Kidney (tissue), 13 donors: ENCODE measurements at regions not wholly inside any gene's neighbourhood (a gene's known extent, or its start where the extent isn't known, plus 50 kb on each side); places are given as distances from the start of the nearest gene placed in this dataset.

Experiments used
- DNase-seq, 5 donors: peaks; one replicate each; pipeline ENCODE4 v3.0.0-alpha.2; 2013 to 2020
- FAIRE-seq: peaks from 2 replicates; lab custom pipeline; 2012; peaks lifted over from hg19 to GRCh38; lab: Jason Lieb, UNC
- H3K27ac ChIP-seq, 2 donors: one replicate each; pipeline ENCODE4 v1.7.0; 2013; ENCODE audit warnings: low read depth in 2 of 2, low read length in 2 of 2, inconsistent platforms in 1 of 2
- H3K27me3 ChIP-seq: one replicate; pipeline ENCODE4 v1.7.1; 2013; ENCODE audit warnings: low read length, inconsistent platforms; ENCODE audit not compliant: control insufficient read depth, insufficient read depth
- H3K36me3 ChIP-seq, 3 donors: one replicate each; pipeline versions ENCODE4 v1.7.0 to v1.7.1; 2013; ENCODE audit warnings: low read length in 3 of 3, control low read depth in 1 of 3, inconsistent platforms in 1 of 3; ENCODE audit not compliant: insufficient read depth in 3 of 3, control insufficient read depth in 2 of 3
- H3K4me1 ChIP-seq, 3 donors: one replicate each; pipeline versions ENCODE4 v1.7.0 to v1.7.1; 2013; ENCODE audit warnings: low read length in 3 of 3, inconsistent platforms in 1 of 3, low read depth in 1 of 3; ENCODE audit not compliant: control insufficient read depth in 2 of 3, insufficient read depth in 2 of 3
- H3K4me3 ChIP-seq, 3 donors: one replicate each; pipeline versions ENCODE4 v1.7.0 to v1.8.1; 2013; ENCODE audit warnings: low read length in 3 of 3, control low read depth in 1 of 3, inconsistent platforms in 1 of 3
- H3K9ac ChIP-seq, 3 donors: one replicate each; pipeline versions ENCODE4 v1.7.0 to v1.7.1; 2013; ENCODE audit warnings: low read length in 3 of 3, control low read depth in 1 of 3, inconsistent platforms in 1 of 3
- H3K9me3 ChIP-seq, 3 donors: one replicate each; pipeline versions ENCODE4 v1.7.0 to v1.7.1; 2013; ENCODE audit warnings: low read length in 3 of 3, control low read depth in 1 of 3, inconsistent platforms in 1 of 3; ENCODE audit not compliant: control insufficient read depth in 2 of 3, insufficient read depth in 1 of 3
- intact Hi-C: fragments of 100-400 bp; cut with DNase I; formaldehyde crosslinking; loops from one replicate; pipeline ENCODE4 v1.11.1; 2022
- TF ChIP-seq, protein P1 (sequence below): IDR thresholded peaks from 3 replicates; pipeline ENCODE4 v1.5.1; 2012; ENCODE audit warnings: mild to moderate bottlenecking, moderate library complexity, borderline replicate concordance; ENCODE audit not compliant: insufficient read depth; ENCODE audit errors: extremely low read depth
- donor health status: control.
- donor health status: control.
- donor health status: control.
- donor health status: control.
- donor health status: control.
- donor health status: DM: yes; HTN: yes; CAD: no.
- donor health status: Normal renal cell carcinoma (clear cell type).

DNA sequence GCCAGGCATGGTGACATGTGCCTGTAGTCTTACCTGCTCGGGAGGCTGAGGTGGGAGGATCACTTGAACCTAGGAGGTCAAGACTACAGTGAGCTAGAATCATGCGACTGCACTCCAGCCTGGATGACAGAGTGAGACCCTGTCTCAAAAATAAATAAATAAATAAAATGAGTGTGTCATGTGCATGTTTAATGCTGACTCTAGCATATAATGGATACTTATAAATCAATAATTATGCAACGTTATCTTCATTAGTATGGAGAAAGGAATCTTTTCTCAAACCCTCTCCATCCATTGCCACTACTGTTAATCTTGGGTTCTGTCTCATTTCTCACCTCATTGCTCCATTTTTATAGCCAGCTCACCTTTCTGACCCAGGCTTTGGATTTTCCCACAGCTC lies 189.5 kb upstream of the RPL34 start:
- H3K36me3 ChIP-seq = no peaks in the 10 kb centered on the region
- no peak for FAIRE-seq

DNA sequence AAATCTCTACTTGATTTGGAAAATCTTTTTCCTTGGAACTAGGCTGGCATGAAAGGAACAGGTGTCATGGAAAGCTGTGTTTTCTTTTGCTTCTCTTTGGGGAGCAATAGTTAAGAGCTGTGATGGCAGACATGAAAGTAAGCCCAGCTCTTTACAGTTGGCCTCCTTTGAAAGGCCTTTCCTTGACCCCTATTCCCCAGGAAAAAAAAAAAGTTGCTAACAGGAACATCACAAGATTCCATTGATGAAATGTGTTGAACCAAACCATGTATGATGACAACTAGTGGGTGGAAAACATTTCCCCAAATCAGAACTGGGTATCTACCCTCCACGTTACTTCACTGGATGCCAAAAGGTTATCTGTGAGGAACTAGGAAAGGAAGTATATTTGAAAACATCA lies 190.7 kb upstream of the RPL34 start:
- no peak overlapping the region for H3K4me3 ChIP-seq
- DNase-seq = no peak
- H3K4me1 ChIP-seq = no peaks in the 10 kb centered on the region
- no peak overlapping the region for H3K9ac ChIP-seq
- H3K27ac ChIP-seq = no peak overlapping the region
- TF ChIP-seq, protein P1, sequence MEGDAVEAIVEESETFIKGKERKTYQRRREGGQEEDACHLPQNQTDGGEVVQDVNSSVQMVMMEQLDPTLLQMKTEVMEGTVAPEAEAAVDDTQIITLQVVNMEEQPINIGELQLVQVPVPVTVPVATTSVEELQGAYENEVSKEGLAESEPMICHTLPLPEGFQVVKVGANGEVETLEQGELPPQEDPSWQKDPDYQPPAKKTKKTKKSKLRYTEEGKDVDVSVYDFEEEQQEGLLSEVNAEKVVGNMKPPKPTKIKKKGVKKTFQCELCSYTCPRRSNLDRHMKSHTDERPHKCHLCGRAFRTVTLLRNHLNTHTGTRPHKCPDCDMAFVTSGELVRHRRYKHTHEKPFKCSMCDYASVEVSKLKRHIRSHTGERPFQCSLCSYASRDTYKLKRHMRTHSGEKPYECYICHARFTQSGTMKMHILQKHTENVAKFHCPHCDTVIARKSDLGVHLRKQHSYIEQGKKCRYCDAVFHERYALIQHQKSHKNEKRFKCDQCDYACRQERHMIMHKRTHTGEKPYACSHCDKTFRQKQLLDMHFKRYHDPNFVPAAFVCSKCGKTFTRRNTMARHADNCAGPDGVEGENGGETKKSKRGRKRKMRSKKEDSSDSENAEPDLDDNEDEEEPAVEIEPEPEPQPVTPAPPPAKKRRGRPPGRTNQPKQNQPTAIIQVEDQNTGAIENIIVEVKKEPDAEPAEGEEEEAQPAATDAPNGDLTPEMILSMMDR = no peak
- FAIRE-seq = no peak
- intact Hi-C loops = no loop called here
- no peaks in the 10 kb centered on the region for H3K36me3 ChIP-seq
- no peaks in the 10 kb centered on the region for H3K27me3 ChIP-seq
- H3K9me3 ChIP-seq = no peaks in the 10 kb centered on the region

More for the DNA sequence above, 189.5 kb upstream of the RPL34 start:
- no peak for DNase-seq
- Histone ChIP-seq H3K9me3 (no peaks in the 10 kb centered on the region), H3K4me1 (no peaks in the 10 kb centered on the region), H3K27me3 (no peaks in the 10 kb centered on the region), H3K27ac (no peak overlapping the region), H3K4me3 (no peak overlapping the region), H3K9ac (no peak overlapping the region)
- TF ChIP-seq, protein P1 = no peak
- intact Hi-C loops = no loop called here

- no peak for DNase-seq
- Histone ChIP-seq H3K4me3 (no peak overlapping the region), H3K4me1 (no peaks in the 10 kb centered on the region), H3K9ac (no peak overlapping the region), H3K27ac (no peak overlapping the region), H3K27me3 (no peaks in the 10 kb centered on the region), H3K36me3 (no peaks in the 10 kb centered on the region), H3K9me3 (no peaks in the 10 kb centered on the region)
- TF ChIP-seq, protein P1 = no peak
- no peak for FAIRE-seq
- intact Hi-C loops = no loop called here
These were observed 191.5 kb upstream of the RPL34 start for GRCh38 chr4:108428923-108429322.

GRCh38 chr4:108427946-108428485 lies 192.4 kb upstream of the RPL34 start:
- DNase-seq = no peak
- H3K27ac ChIP-seq = no peak overlapping the region
- H3K36me3 ChIP-seq = no peaks in the 10 kb centered on the region
- no peaks in the 10 kb centered on the region for H3K9me3 ChIP-seq
- H3K27me3 ChIP-seq = no peaks in the 10 kb centered on the region
- no peaks in the 10 kb centered on the region for H3K4me1 ChIP-seq
- no peak overlapping the region for H3K9ac ChIP-seq
- TF ChIP-seq, protein P1 = no peak
- FAIRE-seq = no peak
- intact Hi-C loops = no loop called here
- H3K4me3 ChIP-seq = no peak overlapping the region
